ELR (cell line): ENCODE measurements at regions not wholly inside any gene's neighbourhood (a gene's known extent, or its start where the extent isn't known, plus 50 kb on each side); places are given as distances from the start of the nearest gene placed in this dataset.

Experiments
- DNase-seq: peaks from one replicate; pipeline ENCODE4 v3.0.0-alpha.2; 2015; ENCODE audit warnings: low read depth

GRCh38 chr22:27205492-27206373 lies 548.3 kb downstream of the MIAT start:
- DNase-seq = no peak

GRCh38 chr22:27206374-27207133 lies 549.2 kb downstream of the MIAT start:
- DNase-seq = no peak

- DNase-seq = no peak
Observed at GRCh38 chr22:27207266-27207665, 549.9 kb downstream of the MIAT start.

- peak; percentile 42 for DNase-seq
Observed at GRCh38 chr22:27207907-27208306, 550.5 kb downstream of the MIAT start.

GRCh38 chr22:27210111-27210730 lies 552.8 kb downstream of the MIAT start:
- no peak for DNase-seq

GRCh38 chr22:27212102-27212501 lies 554.7 kb downstream of the MIAT start:
- no peak for DNase-seq

GRCh38 chr22:27212617-27213177 lies 555.3 kb downstream of the MIAT start:
- peak; percentile 66 for DNase-seq

- no peak for DNase-seq
Observed at GRCh38 chr22:27213294-27213693, 555.9 kb downstream of the MIAT start.

- DNase-seq = no peak
Observed at GRCh38 chr22:27213766-27214581, 556.6 kb downstream of the MIAT start.

GRCh38 chr22:27214691-27215090 lies 557.3 kb downstream of the MIAT start:
- DNase-seq = no peak

GRCh38 chr22:27215871-27216270 lies 558.5 kb downstream of the MIAT start:
- no peak for DNase-seq

GRCh38 chr22:27216444-27216843 lies 559.1 kb downstream of the MIAT start:
- no peak for DNase-seq

GRCh38 chr22:27217154-27217553 lies 559.8 kb downstream of the MIAT start:
- DNase-seq = no peak

GRCh38 chr22:27218012-27218920 lies 560.9 kb downstream of the MIAT start:
- no peak for DNase-seq

GRCh38 chr22:27219036-27219435 lies 561.6 kb downstream of the MIAT start:
- DNase-seq = no peak

GRCh38 chr22:27220339-27220738 lies 563.0 kb downstream of the MIAT start:
- DNase-seq = peak; percentile 64

- DNase-seq = no peak
Observed at GRCh38 chr22:27222178-27222577, 564.8 kb downstream of the MIAT start.

GRCh38 chr22:27223317-27224177 lies 566.2 kb downstream of the MIAT start:
- peak; percentile 77 for DNase-seq
